Activated CD4-positive, alpha-beta T cell treated with anti-CD3 and anti-CD28 coated beads, Interleukin-2, amount 10 ng/mL, durations not matched to agents 7 days and 5 days (primary cell): ENCODE measurements at regions not wholly inside any gene's neighbourhood (a gene's known extent, or its start where the extent isn't known, plus 50 kb on each side); places are given as distances from the start of the nearest gene placed in this dataset.
A peak's percentile ranks its signal among the peaks of the same experiment; 100 is the strongest.

Source experiments
- CTCF ChIA-PET: fragments of 350-600 bp; sonication (Branson Sonifier 250); formaldehyde crosslinking; loops from one replicate; lab custom pipeline; 2021; ENCODE audit warnings: antibody characterized with exemption; lab: Charles Lee
- POLR2A ChIA-PET: fragments of 350-600 bp; sonication (Branson Sonifier 250); formaldehyde crosslinking; loops from one replicate; lab custom pipeline; 2021; ENCODE audit warnings: antibody characterized with exemption; lab: Charles Lee
- DNase-seq: peaks from one replicate; pipeline ENCODE4 v3.0.0-alpha.2; 2020
- H3K27ac Mint-ChIP-seq: one replicate; pipeline ENCODE4 v1.8.0; 2021; ENCODE audit warnings: mild to moderate bottlenecking, moderate library complexity, mixed read lengths
- H3K27me3 Mint-ChIP-seq: one replicate; pipeline ENCODE4 v1.8.0; 2021; ENCODE audit warnings: mixed read lengths
- H3K36me3 Mint-ChIP-seq: one replicate; pipeline ENCODE4 v1.8.0; 2021; ENCODE audit warnings: low read depth, mixed read lengths
- H3K4me1 Mint-ChIP-seq: one replicate; pipeline ENCODE4 v1.8.0; 2021; ENCODE audit warnings: mixed read lengths
- H3K4me3 Mint-ChIP-seq: one replicate; pipeline ENCODE4 v1.8.0; 2021; ENCODE audit warnings: mild to moderate bottlenecking, moderate library complexity, mixed read lengths
- H3K9me3 Mint-ChIP-seq: one replicate; pipeline ENCODE4 v1.8.0; 2021; ENCODE audit warnings: mixed read lengths

- ChIA-PET CTCF (no interaction called here), POLR2A (no interaction called here)
Observed at GRCh38 chr1:83704350-83704749, 294.6 kb downstream of the TTLL7 start.

GRCh38 chr1:83702356-83702755 is 296.6 kb downstream of the TTLL7 start:
- Mint-ChIP-seq H3K27ac (no peak overlapping the region), H3K4me3 (no peak overlapping the region), H3K9me3 (peaks cover 9% of the 10 kb centered on the region), H3K27me3 (no peaks in the 10 kb centered on the region), H3K36me3 (no peaks in the 10 kb centered on the region), H3K4me1 (peaks cover 15% of the 10 kb centered on the region)
- DNase-seq: no peak
- ChIA-PET POLR2A (no interaction called here), CTCF (no interaction called here)

More at GRCh38 chr1:83704350-83704749, 294.6 kb downstream of the TTLL7 start:
- Mint-ChIP-seq H3K36me3 (no peaks in the 10 kb centered on the region), H3K4me3 (no peak overlapping the region), H3K27me3 (no peaks in the 10 kb centered on the region), H3K4me1 (peaks cover 15% of the 10 kb centered on the region), H3K27ac (no peak overlapping the region), H3K9me3 (peaks cover 5% of the 10 kb centered on the region)
- no peak for DNase-seq

- H3K4me1 Mint-ChIP-seq: peaks cover 15% of the 10 kb centered on the region
- H3K9me3 Mint-ChIP-seq: peaks cover 9% of the 10 kb centered on the region
- peak overlapping the region; percentile 82 for H3K27ac Mint-ChIP-seq
- no peak overlapping the region for H3K4me3 Mint-ChIP-seq
- no peaks in the 10 kb centered on the region for H3K27me3 Mint-ChIP-seq
- ChIA-PET POLR2A (no interaction called here), CTCF (no interaction called here)
- no peak for DNase-seq
- no peaks in the 10 kb centered on the region for H3K36me3 Mint-ChIP-seq
Observed at GRCh38 chr1:83701355-83701754, 297.6 kb downstream of the TTLL7 start.

- Mint-ChIP-seq H3K27me3 (no peaks in the 10 kb centered on the region), H3K9me3 (peaks cover 7% of the 10 kb centered on the region), H3K4me3 (no peak overlapping the region), H3K36me3 (no peaks in the 10 kb centered on the region), H3K4me1 (peaks cover 19% of the 10 kb centered on the region), H3K27ac (no peak overlapping the region)
- DNase-seq: no peak
- ChIA-PET POLR2A (no interaction called here), CTCF (no interaction called here)
Observed at GRCh38 chr1:83698644-83699043, 300.3 kb downstream of the TTLL7 start.

- DNase-seq: no peak
- H3K27me3 Mint-ChIP-seq: no peaks in the 10 kb centered on the region
- H3K36me3 Mint-ChIP-seq: no peaks in the 10 kb centered on the region
- POLR2A ChIA-PET: no interaction called here
- no peak overlapping the region for H3K27ac Mint-ChIP-seq
- peaks cover 25% of the 10 kb centered on the region for H3K4me1 Mint-ChIP-seq
- CTCF ChIA-PET: no interaction called here
- H3K9me3 Mint-ChIP-seq: peaks cover 7% of the 10 kb centered on the region
- no peak overlapping the region for H3K4me3 Mint-ChIP-seq
Observed at GRCh38 chr1:83697961-83698360, 301.0 kb downstream of the TTLL7 start.

- H3K27me3 Mint-ChIP-seq: no peaks in the 10 kb centered on the region
- no peak overlapping the region for H3K4me3 Mint-ChIP-seq
- CTCF ChIA-PET: no interaction called here
- POLR2A ChIA-PET: no interaction called here
- peaks cover 4% of the 10 kb centered on the region for H3K9me3 Mint-ChIP-seq
- H3K4me1 Mint-ChIP-seq: peaks cover 28% of the 10 kb centered on the region
- H3K36me3 Mint-ChIP-seq: no peaks in the 10 kb centered on the region
- H3K27ac Mint-ChIP-seq: no peak overlapping the region
- no peak for DNase-seq
Observed at GRCh38 chr1:83697220-83697619, 301.7 kb downstream of the TTLL7 start.

- no peak for DNase-seq
- Mint-ChIP-seq H3K36me3 (no peaks in the 10 kb centered on the region), H3K27me3 (no peaks in the 10 kb centered on the region), H3K27ac (no peak overlapping the region), H3K4me3 (no peak overlapping the region), H3K9me3 (peaks cover 11% of the 10 kb centered on the region), H3K4me1 (peaks cover 27% of the 10 kb centered on the region)
- CTCF ChIA-PET: no interaction called here
- POLR2A ChIA-PET: no interaction called here
Observed at GRCh38 chr1:83694449-83694848, 304.5 kb downstream of the TTLL7 start.

- CTCF ChIA-PET: interaction anchor here (0.9 kb wide), 1 partner anchor 147 kb away, joined by 3 read pairs; no protein-coding TSS in a partner anchor
- POLR2A ChIA-PET: interaction anchor here (0.7 kb wide), 1 partner anchor 1972 kb away, joined by 6 read pairs; no protein-coding TSS in a partner anchor
- H3K4me1 Mint-ChIP-seq: peaks cover 27% of the 10 kb centered on the region
Observed at GRCh38 chr1:83693427-83694126, 305.4 kb downstream of the TTLL7 start.

GRCh38 chr1:83692524-83693381 is 306.2 kb downstream of the TTLL7 start:
- POLR2A ChIA-PET: interaction anchor here (0.7 kb wide), 1 partner anchor 1972 kb away, joined by 6 read pairs; no protein-coding TSS in a partner anchor
- H3K4me1 Mint-ChIP-seq: peaks cover 27% of the 10 kb centered on the region
- H3K9me3 Mint-ChIP-seq: peaks cover 8% of the 10 kb centered on the region
- CTCF ChIA-PET: interaction anchor here (0.6 to 0.9 kb wide), 2 partner anchors 148 to 1303 kb away, joined by 3 to 5 read pairs; no protein-coding TSS in a partner anchor
- H3K4me3 Mint-ChIP-seq: peak overlapping the region; percentile 81
- no peaks in the 10 kb centered on the region for H3K27me3 Mint-ChIP-seq
- H3K36me3 Mint-ChIP-seq: no peaks in the 10 kb centered on the region
- peak; percentile 40 for DNase-seq
- H3K27ac Mint-ChIP-seq: peak overlapping the region; percentile 65

More at GRCh38 chr1:83693427-83694126, 305.4 kb downstream of the TTLL7 start:
- DNase-seq: no peak
- peak overlapping the region; percentile 81 for H3K4me3 Mint-ChIP-seq
- H3K27me3 Mint-ChIP-seq: no peaks in the 10 kb centered on the region
- H3K36me3 Mint-ChIP-seq: no peaks in the 10 kb centered on the region
- H3K9me3 Mint-ChIP-seq: peaks cover 8% of the 10 kb centered on the region
- no peak overlapping the region for H3K27ac Mint-ChIP-seq

GRCh38 chr1:83691953-83692500 is 306.9 kb downstream of the TTLL7 start:
- Mint-ChIP-seq H3K36me3 (no peaks in the 10 kb centered on the region), H3K4me1 (peaks cover 27% of the 10 kb centered on the region), H3K4me3 (peak overlapping the region; percentile 81), H3K27me3 (no peaks in the 10 kb centered on the region), H3K9me3 (peaks cover 8% of the 10 kb centered on the region), H3K27ac (peak overlapping the region; percentile 51)
- POLR2A ChIA-PET: no interaction called here
- DNase-seq: no peak
- CTCF ChIA-PET: no interaction called here

- Mint-ChIP-seq H3K27ac (no peak overlapping the region), H3K4me1 (peaks cover 27% of the 10 kb centered on the region), H3K27me3 (no peaks in the 10 kb centered on the region), H3K36me3 (no peaks in the 10 kb centered on the region), H3K4me3 (no peak overlapping the region), H3K9me3 (peaks cover 8% of the 10 kb centered on the region)
- ChIA-PET POLR2A (no interaction called here), CTCF (interaction anchor here (0.9 kb wide), 1 partner anchor 16 kb away, joined by 3 read pairs; no protein-coding TSS in a partner anchor)
- DNase-seq: no peak
Observed at GRCh38 chr1:83689921-83690868, 308.7 kb downstream of the TTLL7 start.

GRCh38 chr1:83682132-83682531 is 316.8 kb downstream of the TTLL7 start:
- peaks cover 4% of the 10 kb centered on the region for H3K9me3 Mint-ChIP-seq
- H3K4me3 Mint-ChIP-seq: no peak overlapping the region
- H3K4me1 Mint-ChIP-seq: no peaks in the 10 kb centered on the region
- ChIA-PET CTCF (no interaction called here), POLR2A (no interaction called here)
- no peak for DNase-seq
- H3K36me3 Mint-ChIP-seq: no peaks in the 10 kb centered on the region
- no peaks in the 10 kb centered on the region for H3K27me3 Mint-ChIP-seq
- no peak overlapping the region for H3K27ac Mint-ChIP-seq
